Stimulated activated naive CD4-positive, alpha-beta T cell (primary cell): ENCODE measurements at regions not wholly inside any gene's neighbourhood (a gene's known extent, or its start where the extent isn't known, plus 50 kb on each side); places are given as distances from the start of the nearest gene placed in this dataset.

Experiments used
- DNase-seq, 6 experiments: peaks; one replicate each; lab custom pipeline; 2025; lab: John Stamatoyannopoulos, UW

DNA sequence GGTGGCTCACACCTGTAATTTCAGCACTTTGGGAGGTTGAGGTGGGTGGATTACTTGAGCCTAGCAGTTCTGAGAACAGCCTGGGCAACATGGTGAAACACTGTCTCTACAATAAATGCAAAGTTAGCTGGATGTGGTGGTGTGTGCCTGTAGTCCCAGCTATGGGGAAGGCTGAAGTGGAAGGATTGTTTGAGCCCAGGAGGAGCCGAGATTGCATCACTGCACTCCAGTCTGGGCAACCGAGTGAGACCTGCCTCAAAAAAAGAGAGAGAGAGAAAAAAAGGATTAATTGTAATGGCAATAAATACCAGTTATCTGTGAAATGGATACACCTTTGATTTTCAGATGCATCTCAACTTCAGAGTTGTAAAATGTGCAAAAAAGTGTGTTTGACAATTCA lies 58.8 kb downstream of the SPRY1 start:
- DNase-seq, result no peak

GRCh38 chr4:123462007-123462406 lies 65.4 kb downstream of the SPRY1 start:
- no peak for DNase-seq

- no peak for DNase-seq
Observed at GRCh38 chr4:123463869-123464268, 67.3 kb downstream of the SPRY1 start.

DNA sequence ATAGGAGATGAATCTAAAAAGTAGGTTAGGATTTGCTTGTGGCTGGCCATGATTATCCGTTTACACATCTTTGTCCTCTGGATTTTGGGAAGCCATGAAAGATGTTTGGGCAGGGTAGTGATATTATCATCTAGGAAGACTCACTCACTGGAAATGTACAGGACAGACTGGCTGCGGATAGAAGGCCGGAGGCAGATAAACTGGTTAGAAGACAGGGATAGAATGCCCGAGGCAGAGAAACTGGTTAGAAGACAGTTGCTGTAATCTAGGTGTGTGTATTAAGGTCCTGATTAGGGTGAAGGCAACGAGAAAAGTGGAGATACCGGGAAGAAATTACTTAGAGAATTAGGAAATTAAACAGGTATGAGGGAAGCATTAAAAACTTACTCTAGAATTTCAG lies 68.8 kb downstream of the SPRY1 start:
- DNase-seq, result no peak

DNA sequence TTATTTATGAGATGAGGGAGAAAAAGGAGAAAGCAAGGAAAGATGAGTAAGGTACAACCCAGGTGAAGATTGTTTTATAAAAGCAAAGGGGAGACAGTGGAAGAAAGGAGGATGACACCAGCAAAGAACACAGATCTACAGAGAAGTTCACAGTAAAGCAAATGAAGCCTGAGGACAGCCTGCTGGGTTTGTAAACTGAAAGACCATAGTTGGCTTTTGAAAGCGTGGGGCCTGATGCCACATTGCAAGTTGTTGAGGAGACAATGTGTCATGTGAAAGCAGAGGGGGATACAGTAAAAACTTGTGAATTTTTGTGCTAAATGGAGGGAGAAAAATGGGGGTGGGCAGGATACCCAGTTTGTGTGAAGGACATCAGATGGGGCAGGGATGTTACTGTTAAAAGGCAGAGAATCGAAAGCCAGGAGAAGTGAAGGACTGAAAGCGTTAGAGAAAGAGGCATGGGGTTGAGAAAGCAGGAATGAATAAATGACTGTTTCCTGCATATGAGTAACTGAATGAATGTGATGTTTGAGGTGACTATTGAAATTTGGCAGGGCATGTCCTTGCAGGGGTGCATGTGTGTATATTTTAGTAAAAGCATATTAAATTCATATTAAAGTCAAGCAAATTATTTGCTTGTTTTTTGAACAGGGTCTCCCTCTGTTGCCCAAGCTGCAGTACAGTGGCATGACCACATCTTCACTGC lies 69.6 kb downstream of the SPRY1 start:
- DNase-seq, result no peak

GRCh38 chr4:123468479-123469031 lies 72.0 kb downstream of the SPRY1 start:
- no peak for DNase-seq

DNA sequence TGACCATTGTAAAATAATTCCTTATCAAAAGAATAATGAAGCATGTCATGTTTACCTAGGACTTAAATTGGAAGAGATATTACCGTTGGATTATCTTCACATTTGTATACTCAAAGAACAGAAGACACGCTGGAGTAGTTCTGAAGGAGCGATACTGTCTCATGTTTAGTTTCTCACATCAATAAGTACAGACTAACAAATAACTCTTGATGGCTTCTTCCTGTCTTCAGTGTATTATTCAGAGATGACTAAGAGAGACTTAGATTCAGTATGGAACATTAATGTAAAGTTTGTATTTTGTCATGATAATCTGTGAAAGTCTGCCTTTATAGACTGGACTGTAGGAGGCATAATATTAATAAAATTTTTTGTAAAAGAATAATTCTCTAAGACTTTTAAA lies 72.7 kb downstream of the SPRY1 start:
- no peak for DNase-seq

- no peak for DNase-seq
Observed at GRCh38 chr4:123469696-123470095, 73.1 kb downstream of the SPRY1 start.

DNA sequence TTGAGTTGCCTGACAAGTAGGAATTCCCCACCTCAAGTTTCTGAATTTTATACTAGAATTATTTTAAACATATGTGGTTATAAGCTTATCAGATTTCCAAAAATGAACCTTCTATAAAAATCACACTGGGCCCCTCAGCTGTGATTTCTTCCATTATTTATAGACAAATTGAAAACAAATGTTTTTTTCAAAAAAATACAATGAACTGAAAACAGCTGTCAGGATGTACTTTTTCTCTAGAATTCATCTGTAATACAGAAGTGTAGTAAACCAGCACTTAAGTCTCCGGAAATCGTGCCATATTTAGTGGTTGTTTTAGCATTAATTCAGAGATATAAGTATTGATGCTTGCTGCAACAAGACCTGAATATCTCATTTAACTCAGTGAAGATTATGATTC lies 74.0 kb downstream of the SPRY1 start:
- DNase-seq, result no peak

DNA sequence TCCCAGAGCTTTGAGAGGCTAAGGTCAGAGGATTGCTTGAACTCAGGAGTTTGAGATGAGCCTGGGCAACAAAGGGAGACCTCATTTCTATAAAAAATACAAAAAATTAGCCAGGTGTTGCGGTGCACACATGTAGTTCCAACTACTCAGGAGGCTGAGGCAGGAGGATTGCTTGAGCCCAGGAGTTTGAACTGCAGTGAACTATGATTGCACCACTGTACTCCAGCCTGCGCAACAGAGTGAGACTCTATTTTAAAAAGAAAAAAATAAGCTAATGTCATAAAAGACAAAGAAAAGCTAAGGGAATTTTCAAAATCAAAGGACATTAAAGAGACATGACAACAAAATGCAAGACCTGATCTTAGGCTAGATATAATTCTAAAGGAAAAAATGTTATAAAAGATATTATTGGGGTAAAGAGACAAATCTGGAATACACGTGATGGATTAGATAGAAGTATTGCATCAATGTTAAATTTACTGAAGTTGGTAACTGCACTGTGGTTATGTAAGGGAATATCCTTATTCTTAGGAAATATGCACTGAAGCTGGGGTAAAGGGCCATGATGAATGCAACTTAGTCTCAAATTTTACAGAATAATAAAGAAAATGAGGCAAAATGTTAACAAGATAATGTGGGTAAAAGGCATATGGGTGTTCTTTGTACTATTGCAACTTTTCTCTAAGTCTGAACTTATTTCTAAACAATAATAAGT lies 75.2 kb downstream of the SPRY1 start:
- no peak for DNase-seq

DNA sequence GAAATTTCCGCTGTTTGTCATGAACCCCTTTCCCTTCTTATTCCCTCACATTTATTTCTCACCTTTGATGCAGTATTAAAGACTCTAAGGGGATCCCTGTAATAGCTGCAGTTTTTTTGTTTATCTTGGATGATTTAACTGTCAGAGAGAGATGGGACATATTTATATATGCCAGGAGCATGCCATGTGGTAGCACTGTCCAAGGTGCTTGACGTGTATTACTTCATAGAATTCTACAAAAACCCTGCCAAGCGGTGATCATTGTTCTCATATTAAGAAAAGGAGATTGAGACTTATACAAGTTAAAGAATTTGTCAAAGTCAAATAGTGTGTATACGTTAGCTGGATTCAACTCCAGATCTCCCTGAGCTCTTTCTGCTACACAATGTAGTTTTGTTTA lies 78.2 kb downstream of the SPRY1 start:
- DNase-seq, result no peak

- no peak for DNase-seq
Observed at GRCh38 chr4:123476089-123476488, 79.5 kb downstream of the SPRY1 start.

- DNase-seq, result peak in 4 of 6 experiments; percentile 2 to 22 (median 17)
Observed at GRCh38 chr4:123477711-123478209, 81.2 kb downstream of the SPRY1 start.

DNA sequence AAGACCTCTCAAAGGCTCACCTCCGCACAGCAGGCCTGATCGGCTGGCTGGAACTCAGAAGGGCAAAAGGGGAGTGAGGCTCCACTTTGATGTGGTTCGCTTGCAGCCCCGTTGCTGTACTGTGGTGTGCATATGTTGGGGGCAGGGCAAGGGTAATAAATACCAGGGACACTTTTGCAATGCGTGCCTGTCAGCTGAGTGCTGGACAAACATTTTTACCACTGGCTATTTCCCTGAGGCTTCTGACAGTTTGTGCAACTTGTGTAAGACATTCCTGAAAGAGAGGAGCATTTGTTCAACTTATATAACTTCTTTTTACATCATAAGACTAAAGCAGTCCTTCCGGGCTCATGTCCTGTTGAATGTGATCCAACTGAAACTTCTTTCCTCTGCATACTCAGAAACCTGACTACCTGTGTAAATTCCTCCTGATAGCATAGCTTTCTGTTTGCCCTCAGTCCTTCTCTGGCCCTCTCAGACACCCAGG lies 82.3 kb downstream of the SPRY1 start:
- no peak for DNase-seq

DNA sequence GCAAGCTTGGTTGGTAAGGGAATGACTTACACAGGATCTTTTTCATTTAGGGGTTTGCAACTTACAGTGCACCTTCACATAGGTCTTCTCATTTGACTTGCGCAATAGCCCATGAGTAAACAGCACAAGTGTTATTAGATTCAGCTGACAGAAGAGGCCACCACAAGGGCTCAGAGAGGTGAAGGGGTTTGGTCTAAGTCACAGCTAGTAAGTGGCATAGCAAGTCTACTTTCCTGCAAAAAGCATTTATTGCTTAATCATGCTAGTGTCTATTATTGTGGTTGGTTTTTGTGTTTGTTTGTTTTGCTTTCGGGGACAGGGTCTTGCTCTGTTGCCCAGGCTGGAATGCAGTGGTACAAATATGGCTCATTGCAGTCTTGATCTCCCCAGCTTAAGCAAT lies 83.3 kb downstream of the SPRY1 start:
- DNase-seq, result no peak

DNA sequence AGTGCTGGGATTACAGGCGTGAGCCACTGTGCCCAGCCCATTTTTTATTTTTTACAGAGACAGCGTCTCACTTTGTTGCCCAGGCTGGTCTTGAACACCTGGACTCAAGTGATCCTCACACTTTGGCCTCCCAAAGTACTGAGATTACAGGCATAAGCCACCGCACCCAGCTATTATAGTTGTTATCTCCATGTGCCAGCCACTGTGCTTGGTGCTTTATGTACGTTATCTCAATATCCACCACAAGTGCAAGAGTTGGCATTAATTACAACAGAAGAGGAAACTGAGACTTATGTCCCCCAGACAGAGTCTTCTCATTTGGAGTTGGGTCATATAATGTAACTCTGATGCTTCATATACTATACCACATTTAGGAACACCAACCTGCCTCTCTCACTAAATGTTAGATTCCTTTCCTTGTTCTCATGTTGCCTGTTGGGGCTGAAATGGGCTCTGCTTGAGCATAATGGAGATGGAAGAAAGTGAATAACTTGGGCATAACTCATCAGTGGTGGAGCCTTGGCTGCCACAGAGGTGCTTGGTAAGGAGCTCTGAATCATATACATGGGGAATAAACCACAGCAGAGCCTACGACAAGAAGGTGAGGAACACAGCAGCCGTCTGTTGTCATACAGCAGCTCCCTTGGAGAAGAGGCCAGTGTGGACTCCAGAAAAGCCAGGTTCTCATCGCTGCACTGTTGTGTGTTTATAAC lies 84.3 kb downstream of the SPRY1 start:
- no peak for DNase-seq

DNA sequence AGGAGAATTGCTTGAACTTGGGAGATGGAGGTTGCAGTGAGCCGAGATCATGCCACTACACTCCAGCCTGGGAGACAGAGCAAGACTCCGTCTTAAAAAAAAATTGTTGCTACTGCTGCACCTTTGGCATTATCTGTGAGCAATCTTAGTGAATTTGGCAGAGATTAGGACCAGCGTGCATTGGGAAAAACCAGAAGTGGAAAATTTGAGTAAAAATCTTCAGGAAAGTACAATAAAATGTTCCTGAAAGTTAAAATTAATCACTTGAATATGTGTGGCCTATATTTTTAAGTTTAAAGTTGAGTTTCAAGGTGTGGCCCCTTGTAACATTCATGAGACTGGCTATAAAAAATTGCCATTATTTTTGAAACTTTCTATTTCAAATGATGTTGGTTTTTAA lies 85.1 kb downstream of the SPRY1 start:
- no peak for DNase-seq

GRCh38 chr4:123484291-123484926 lies 87.8 kb downstream of the SPRY1 start:
- no peak for DNase-seq

DNA sequence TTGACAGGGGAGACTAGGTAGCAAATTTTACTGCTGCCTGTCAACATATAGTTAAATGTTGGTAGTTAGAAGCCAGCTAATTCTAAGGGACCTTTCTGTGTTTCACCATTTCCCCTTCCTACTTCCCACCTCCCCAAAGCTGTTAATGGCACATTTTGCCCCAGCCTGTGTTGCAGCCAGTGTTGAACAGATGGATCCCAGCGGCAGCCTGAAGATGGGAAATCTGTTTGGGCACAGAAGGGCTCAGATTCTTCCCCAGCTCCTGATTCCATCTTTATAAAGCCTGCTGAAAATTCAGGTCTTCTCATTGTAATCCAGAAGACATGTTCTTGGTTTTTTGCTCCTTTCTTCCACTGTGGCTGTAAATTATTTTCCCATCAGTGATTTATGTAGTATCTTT lies 89.0 kb downstream of the SPRY1 start:
- no peak for DNase-seq

DNA sequence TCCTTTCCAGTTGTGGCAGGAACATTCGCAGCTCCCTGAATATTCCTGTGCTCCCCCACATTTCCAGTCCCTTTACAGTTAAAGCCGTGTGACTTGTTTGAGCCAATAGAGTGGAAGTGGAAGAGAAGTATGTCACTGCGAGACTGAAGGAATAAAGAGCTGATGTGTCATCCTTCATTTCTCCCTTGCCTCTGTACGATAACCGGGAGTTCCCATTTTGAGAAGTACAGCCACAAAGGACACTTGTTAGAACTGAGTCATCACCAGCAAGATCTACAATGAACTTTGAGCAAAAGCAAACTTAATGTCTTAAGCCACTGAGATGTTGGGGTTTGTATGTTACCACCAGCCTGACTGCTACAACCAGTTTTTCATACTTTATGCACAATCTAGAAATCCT lies 92.3 kb downstream of the SPRY1 start:
- DNase-seq, result no peak

GRCh38 chr4:123495530-123495929 lies 98.9 kb downstream of the SPRY1 start:
- DNase-seq, result no peak

- no peak for DNase-seq
Observed at GRCh38 chr4:123496421-123496820, 99.8 kb downstream of the SPRY1 start.
